Activated CD4-positive, alpha-beta T cell treated with anti-CD3 and anti-CD28 coated beads, Interleukin-2, amount 50 U/mL, for 48 hours (primary cell): ENCODE measurements at regions not wholly inside any gene's neighbourhood (a gene's known extent, or its start where the extent isn't known, plus 50 kb on each side); places are given as distances from the start of the nearest gene placed in this dataset.
"Not testable (repeated sequence)": the region's sequence is repeated elsewhere in the genome, so short reads cannot be mapped to it uniquely, and the experiment has no call there.

Experiments used
- DNase-seq, 2 experiments: peaks; one replicate each; pipeline ENCODE4 v3.0.0-alpha.2; 2020

DNA sequence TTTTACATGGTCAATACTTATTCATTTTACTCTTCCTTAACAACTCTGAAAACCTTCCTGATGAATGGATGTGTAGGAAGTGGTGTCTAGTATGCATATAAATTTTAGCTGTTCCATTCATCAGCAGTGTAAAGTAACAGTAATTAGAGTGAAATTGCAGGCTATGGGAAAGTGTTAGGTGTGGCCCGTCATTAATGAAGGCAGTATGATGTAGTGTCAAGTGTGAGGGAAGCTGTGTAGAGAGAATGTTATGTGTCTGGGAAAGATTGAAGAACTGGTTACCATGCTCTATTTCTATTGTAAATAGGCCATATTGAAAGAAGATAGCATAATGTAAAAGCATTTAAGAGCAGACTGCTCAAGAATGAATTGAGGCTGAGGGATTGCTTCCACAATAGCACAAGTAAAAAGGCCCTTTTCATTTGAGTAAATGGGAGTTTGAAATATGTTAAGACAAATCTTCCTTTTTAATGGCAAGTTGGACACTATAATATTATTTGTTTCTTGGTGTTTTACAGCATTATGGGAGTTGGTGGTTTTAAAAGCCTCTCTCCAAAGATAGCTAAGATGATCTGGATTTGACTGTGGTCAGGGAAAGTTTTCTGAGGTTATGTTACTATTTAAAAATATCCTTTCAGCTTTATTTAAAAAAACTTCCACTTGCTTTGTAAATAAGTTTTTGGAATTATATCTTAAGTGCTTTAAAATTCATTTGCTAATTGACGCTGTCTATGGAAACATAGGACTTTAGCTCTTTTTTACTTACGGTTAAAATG lies 401.0 kb upstream of the ZEB2 start:
- DNase-seq: no peak

GRCh38 chr2:144914622-144915318 lies 394.9 kb upstream of the ZEB2 start:
- no peak for DNase-seq

- no peak for DNase-seq
These were observed 394.2 kb upstream of the ZEB2 start for GRCh38 chr2:144914113-144914512.

GRCh38 chr2:144912206-144912605 lies 392.3 kb upstream of the ZEB2 start:
- no peak for DNase-seq

DNA sequence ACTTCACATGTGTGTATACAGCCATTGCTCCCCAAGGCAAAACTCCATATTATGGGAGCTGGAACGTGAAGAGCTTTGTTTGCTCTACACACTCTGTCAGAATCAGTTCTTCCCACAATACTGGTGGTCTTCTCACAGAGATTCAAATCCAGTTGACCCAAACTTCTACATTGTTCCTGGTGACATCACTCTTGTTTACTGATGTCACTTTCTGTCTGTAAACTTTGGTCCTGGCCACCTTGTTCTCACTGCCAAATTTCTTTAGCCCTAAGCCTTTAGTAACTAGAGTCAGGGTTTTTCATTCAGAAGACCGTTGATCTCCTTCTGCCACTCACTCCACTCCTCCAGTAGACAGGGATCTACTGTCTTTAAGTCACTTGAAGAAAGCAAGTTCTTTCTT lies 386.0 kb upstream of the ZEB2 start:
- no peak for DNase-seq

DNA sequence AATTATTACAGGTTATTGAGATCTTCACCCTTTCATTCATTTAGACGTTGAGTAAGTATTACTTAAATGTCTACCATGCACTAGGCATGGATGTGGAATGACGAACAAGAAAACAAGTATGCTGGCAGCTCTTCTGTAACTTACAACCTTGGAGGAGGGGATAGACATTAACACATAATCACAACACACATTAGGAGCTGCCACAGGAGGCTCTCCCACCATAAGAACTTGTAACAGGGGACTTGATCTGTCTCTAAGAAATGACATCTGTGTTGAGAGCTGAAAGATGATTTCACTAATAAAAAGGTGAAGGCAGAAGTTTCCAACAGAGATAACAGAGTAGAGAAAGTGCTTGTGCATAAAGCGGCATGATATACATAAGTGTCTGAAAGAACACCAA lies 384.7 kb upstream of the ZEB2 start:
- no peak for DNase-seq

GRCh38 chr2:144903045-144903444 lies 383.1 kb upstream of the ZEB2 start:
- not testable (repeated sequence) for DNase-seq

- not testable (repeated sequence) for DNase-seq
These were observed 381.5 kb upstream of the ZEB2 start for GRCh38 chr2:144901386-144901785.

GRCh38 chr2:144896341-144896740 lies 376.4 kb upstream of the ZEB2 start:
- no peak for DNase-seq

- no peak for DNase-seq
These were observed 375.0 kb upstream of the ZEB2 start for GRCh38 chr2:144894612-144895599.

DNA sequence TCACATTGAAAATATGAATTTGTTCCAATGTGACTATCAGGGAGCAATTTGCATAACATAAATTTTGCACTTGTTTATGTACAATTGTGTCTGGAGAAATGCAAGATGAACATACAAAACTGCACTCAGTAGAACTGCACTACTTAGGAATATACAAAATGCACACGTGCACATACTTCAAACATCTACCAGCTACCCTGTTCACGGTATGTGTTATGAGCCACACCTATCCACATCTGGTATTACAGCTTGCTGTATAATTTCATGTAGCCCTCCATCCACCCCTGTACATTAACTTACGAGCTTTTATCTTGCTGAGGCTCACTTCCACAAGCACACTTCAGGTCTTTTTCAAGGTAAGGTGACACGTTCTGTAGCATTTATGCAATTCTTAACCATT lies 373.5 kb upstream of the ZEB2 start:
- no peak for DNase-seq

- DNase-seq: no peak
These were observed 370.9 kb upstream of the ZEB2 start for GRCh38 chr2:144890828-144891227.

GRCh38 chr2:144889348-144889747 lies 369.4 kb upstream of the ZEB2 start:
- DNase-seq: no peak

DNA sequence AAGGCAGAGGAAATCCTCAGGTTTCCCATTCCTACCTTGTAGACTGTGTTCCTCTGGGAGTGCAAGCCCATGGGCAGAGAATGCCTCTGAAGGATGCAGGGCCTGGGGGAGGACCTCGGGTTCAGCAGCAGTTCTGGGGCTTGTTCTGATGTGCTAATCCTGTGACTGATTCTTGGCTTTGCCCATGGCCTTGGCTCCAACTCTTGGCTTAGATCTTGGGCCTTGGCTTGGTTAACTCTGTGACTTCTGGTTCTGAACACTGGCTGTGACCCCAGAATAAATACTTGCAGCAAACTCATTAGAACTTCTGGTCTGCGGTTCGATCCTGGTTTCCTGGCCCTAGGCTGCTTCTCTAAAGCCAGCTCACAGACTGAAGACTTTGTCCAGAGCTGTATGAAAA lies 366.9 kb upstream of the ZEB2 start:
- no peak for DNase-seq

- no peak for DNase-seq
These were observed 358.0 kb upstream of the ZEB2 start for GRCh38 chr2:144877893-144878292.

DNA sequence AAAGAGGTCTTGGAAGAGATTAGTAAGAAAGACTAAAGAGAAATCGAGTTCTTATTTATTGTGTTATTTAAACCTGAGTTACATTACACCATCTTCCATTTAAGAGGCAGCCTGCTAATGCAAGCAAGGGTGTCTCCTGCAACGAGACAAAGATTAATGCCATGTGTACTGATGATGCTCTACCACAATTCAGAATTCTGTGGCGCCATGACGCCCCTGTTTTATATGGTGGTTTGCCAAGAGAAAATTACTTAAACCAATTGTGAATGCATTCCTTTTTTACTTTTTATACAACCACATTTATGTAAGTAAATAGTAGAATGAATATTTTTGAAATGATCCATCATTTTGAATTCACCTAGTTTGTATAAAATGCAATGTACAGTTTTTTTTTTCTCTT lies 356.1 kb upstream of the ZEB2 start:
- DNase-seq: no peak

- no peak for DNase-seq
These were observed 355.5 kb upstream of the ZEB2 start for GRCh38 chr2:144875290-144875969.

- no peak for DNase-seq
These were observed 345.8 kb upstream of the ZEB2 start for GRCh38 chr2:144865670-144866069.

GRCh38 chr2:144859716-144860115 lies 339.8 kb upstream of the ZEB2 start:
- DNase-seq: no peak

GRCh38 chr2:144858211-144858610 lies 338.3 kb upstream of the ZEB2 start:
- DNase-seq: no peak

DNA sequence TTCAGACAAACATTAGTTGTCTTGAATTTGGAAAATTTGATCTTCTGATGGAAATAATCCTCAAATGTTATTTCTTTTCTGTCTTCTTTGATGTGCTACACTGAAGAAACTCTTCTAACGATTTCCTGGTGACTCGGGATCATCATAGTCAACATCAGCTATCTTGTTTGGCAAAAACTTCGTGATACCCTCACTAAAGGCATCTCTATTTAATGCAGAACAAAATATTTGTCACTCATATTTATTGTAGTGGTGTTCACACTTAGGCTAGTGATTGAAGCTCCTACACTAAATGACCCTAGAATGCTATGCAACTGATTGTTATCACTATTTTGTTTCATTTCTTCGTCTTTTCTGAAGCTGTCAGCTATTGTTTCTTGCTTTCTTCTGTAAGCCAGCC lies 334.7 kb upstream of the ZEB2 start:
- DNase-seq: no peak

DNA sequence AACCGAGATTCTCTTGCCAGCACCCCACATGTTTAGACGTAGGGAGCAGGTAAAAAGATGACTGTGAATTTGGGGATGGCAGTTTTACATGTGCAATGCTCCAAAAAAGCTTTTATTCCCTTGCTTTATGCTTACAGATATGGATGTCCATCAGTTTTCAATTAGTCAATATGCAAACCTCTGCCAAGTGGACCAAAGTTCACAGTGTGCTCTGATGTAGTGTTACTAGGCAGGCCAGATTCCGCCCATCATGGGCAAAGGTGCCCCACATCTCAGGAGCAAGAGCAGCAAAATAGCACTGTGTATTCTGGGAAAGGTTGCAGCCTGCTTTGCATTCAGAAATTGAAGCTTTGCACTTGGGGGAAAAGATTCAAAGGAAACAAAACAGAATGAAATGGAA lies 329.7 kb upstream of the ZEB2 start:
- DNase-seq: no peak

DNA sequence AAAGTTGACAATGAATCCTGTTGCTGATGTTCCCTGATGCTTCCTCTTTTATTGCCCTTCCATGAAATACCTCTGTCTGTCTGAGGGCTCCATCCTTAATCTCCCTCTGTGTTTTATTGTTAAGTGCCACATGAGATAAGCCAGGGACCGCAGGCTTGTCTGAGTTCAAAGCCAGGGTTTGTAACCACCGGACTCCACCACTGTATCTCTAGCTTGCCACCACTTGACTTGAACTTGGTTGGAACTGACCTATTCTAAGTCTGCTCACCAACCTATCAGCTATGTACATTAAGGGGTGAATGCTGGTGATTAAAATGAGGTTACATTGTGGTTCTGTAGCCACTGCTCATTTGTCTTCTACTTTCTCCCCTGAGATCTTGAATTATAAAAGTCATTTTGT lies 328.5 kb upstream of the ZEB2 start:
- no peak for DNase-seq
